Inferior parietal cortex (tissue), 1 donor: ENCODE measurements at regions not wholly inside any gene's neighbourhood (a gene's known extent, or its start where the extent isn't known, plus 50 kb on each side); places are given as distances from the start of the nearest gene placed in this dataset.
A peak's percentile ranks its signal among the peaks of the same experiment; 100 is the strongest.
"Not testable (repeated sequence)": the region's sequence is repeated elsewhere in the genome, so short reads cannot be mapped to it uniquely, and the experiment has no call there.

Source experiments
- DNase-seq: peaks from one replicate; pipeline ENCODE4 v3.0.0-alpha.2; 2016; ENCODE audit errors: extremely low spot score

GRCh38 chr6:170149681-170150589 is 140.9 kb downstream of the DLL1 start:
- DNase-seq = no peak

GRCh38 chr6:170148709-170149470 is 142.0 kb downstream of the DLL1 start:
- no peak for DNase-seq

- DNase-seq = no peak
These were observed 142.8 kb downstream of the DLL1 start for GRCh38 chr6:170147832-170148708.

DNA sequence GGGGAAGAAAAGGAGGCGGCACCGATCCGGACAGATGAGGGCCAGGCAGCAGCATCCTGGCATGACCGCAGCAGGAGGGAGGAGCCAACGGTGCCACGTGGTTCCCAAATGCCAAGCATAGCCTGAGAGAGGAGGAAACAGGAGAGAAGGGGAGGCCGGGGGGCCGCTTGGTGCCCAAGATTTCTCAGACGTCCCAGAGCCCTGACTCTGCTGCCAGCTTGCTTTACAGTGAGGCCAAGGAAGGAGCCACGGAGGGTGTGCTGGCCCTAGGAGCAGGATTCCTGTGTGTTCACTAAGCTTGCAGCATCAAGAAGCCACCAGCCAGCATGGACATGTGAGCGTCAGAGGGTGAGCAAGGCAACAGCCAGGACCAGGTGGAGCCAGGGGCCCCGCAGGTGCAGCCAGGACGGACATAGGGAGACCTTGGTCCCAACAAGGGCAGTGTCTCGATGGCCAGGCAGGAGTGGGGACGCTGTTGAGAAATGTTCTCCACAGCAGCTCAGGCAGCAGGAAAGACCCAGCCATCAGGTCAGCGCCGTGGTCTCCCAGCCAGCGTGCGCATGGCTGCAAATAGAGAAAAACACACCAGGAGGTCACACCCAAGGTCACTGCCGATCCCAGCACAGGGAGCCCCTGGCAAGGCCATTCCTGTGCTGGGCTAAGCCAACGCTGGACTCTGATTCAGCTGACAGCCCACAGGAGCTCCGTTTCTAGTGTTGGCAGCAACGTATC is 143.7 kb downstream of the DLL1 start:
- DNase-seq = peak; percentile 31

DNA sequence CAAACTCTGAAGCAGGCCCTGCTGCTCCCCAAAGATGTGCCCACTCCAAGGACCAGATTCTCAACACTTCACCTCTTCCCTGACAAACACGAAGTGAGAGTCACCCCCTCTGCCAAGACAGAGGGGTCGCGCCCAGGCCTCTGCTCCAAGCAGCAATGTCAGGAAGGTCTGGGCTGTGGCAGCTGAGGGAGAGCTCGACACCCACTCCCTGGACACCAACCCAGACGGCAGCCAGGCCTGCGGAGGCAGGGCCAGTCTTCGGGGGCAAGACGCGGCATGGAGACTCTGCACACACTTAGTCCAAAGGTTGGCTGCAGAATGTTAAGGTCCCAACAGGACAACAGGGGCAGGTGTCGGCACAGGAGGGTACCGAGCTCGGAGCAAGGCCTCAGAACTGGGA is 144.2 kb downstream of the DLL1 start:
- no peak for DNase-seq

DNA sequence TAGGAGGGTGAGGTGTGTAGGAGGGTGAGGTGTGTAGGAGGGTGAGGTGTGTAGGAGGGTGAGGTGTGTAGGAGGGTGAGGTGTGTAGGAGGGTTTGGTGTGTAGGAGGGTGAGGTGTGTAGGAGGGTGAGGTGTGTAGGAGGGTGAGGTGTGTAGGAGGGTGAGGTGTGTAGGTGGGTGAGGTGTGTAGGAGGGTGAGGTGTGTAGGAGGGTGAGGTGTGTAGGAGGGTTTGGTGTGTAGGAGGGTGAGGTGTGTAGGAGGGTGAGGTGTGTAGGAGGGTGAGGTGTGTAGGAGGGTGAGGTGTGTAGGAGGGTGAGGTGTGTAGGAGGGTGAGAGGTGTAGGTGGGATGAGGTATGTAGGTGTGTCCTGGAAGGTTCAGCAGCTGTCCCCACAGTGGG is 144.7 kb downstream of the DLL1 start:
- DNase-seq = not testable (repeated sequence)

- DNase-seq = not testable (repeated sequence)
These were observed 145.2 kb downstream of the DLL1 start for GRCh38 chr6:170145716-170146115.

DNA sequence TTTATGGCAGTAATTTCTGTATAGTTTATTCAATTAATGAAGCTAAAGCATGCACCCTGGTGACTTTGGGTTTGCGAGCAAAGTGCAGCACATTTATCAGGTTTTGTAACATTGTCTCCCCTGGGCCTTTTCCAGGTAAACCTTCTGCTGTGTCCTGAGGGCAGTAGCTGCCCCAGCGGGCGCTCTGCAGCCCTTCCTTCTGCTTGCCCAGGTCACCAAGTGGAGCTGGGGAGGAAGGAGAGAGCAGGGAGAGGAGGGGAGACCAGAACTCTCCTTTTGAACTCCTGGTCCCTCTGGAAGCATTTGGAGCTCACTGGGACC is 145.6 kb downstream of the DLL1 start:
- no peak for DNase-seq

DNA sequence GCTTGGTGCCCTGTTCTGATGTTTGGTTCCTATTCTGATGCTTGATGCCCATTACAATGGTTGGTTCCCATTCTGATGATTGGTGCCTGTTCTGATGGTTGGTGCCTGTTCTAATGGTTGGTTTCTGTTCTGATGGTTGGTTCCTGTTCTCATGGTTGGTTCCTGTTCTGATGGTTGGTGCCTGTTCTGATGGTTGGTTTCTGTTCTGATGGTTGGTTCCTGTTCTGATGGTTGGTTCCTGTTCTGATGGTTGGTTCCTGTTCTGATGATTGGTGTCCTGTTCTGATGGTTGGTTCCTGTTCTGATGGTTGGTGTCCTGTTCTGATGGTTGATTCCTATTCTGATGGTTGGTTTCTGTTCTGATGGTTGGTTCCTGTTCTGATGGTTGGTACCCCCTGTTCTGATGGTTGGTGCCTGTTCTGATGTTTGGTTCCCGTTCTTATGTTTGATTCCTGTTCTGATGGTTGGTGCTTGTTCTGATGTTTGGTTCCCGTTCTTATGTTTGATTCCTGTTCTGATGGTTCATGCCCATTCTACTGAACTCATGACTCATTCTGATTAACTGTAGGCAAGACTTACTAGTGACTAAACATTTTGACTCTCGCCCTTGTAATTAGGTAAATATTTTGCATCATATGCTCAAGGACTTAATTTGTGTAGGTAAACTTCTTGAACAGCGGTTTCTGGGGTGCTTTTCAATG is 146.2 kb downstream of the DLL1 start:
- DNase-seq = no peak

- DNase-seq = no peak
These were observed 147.3 kb downstream of the DLL1 start for GRCh38 chr6:170143401-170144150.

DNA sequence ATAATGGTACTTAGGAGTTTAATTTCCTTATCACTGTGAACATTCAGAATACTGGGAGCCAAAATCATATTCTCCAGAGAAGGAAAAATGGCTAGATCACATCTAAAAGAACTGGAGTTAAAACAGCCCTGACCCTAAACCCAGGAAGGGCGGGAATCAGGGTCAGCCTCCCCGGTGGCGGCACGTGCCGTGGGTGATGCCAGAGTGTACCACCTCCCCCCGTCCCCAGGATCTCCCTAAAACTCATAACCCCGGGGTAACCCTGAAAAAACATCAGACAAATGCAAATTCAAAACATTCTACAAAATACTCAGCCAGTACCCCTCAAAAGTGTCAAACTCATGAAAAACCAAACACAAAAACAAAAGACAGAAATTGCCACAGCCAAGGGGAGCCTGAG is 148.3 kb downstream of the DLL1 start:
- DNase-seq = no peak

DNA sequence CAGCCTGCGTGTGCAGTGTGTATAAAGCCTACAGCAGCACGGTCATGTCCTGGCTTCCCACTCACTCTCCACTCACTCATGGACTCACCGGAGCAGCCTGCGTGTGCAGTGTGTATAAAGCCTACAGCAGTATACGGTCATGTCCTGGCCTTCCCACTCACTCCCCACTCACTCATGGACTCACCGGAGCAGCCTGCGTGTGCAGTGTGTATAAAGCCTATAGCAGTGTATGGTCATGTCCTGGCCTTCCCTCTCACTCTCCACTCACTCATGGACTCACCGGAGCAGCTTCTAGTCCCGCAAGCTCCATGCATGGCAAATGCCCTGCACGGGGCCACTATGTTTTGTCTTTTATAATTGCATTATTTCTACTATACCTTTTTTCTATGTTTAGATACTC is 149.8 kb downstream of the DLL1 start:
- not testable (repeated sequence) for DNase-seq

DNA sequence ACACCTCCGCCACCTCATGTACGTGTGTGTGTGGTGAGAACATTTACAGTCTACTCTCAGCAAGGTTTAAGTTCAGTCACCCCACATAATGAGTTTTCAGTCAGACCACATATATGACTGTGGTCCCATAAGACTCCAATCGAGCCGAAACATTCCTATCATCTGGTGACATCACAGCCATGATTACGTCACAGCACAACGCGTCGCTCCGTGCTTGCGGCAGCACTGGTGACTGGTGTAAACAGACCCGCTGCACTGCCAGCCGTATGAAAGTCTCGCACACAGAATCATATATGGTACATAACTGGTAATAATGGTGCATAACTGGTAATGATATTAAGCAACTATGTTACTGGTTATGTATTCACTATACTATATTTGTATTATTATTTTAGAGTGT is 150.7 kb downstream of the DLL1 start:
- DNase-seq = no peak

GRCh38 chr6:170139531-170139930 is 151.3 kb downstream of the DLL1 start:
- no peak for DNase-seq

DNA sequence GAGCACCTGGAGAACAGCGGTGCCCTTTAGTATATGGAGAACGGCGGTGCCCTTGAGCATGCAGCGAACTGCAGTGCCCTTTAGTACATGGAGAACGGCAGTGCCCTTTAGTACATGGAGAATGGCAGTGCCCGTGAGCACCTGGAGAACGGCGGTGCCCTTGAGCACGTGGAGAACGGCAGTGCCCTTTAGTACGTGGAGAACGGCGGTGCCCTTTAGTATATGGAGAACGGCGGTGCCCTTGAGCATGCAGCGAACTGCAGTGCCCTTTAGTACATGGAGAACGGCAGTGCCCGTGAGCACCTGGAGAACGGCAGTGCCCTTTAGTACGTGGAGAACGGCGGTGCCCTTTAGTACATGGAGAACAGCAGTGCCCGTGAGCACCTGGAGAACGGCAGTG is 151.8 kb downstream of the DLL1 start:
- not testable (repeated sequence) for DNase-seq

DNA sequence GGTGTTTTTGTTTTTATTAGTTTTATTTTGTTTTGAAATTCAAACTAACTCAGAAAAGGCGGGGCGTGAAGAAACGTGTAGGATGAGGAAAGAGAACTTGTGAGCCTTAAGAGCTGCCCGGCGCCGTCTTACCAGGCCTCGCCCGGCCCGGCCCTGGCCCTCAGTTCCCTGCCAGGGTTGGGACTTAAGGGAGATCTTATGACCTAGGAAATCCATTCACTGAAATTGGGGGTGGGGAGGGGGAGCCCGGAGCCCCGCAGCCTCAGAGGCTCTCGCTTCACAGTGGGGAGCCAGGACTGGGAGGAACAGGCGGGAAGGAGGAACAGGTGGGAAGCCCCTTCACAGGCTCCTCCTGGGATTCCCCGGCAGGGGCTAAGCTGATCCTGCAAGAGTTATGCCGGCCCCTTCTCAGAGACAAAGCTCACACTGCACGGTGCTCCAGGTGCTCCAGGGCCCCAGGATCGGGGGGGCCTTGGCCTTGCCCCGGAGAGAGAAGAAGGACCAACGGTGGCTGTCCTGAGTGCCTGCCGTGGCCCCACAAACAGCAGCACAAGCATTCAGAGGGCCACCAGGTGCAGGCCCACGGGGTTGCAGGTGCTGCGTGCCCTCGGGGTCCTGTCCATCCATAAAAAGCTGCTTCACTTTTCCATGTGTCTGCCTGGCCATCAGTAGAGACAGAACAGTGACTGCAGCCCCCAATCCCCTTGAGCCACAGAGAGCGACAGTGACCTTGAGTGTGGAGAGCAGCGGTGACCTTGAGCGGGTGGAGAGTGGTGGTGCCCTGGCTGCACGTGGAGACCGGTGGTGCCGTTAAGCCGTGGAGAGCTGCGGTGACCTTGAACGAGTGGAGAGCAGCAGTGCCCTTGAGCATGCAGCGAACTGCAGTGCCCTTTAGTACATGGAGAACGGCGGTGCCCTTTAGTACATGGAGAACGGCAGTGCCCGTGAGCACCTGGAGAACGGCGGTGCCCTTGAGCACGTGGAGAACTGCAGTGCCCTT is 152.7 kb downstream of the DLL1 start:
- DNase-seq = no peak

- no peak for DNase-seq
These were observed 153.5 kb downstream of the DLL1 start for GRCh38 chr6:170137176-170137891.

DNA sequence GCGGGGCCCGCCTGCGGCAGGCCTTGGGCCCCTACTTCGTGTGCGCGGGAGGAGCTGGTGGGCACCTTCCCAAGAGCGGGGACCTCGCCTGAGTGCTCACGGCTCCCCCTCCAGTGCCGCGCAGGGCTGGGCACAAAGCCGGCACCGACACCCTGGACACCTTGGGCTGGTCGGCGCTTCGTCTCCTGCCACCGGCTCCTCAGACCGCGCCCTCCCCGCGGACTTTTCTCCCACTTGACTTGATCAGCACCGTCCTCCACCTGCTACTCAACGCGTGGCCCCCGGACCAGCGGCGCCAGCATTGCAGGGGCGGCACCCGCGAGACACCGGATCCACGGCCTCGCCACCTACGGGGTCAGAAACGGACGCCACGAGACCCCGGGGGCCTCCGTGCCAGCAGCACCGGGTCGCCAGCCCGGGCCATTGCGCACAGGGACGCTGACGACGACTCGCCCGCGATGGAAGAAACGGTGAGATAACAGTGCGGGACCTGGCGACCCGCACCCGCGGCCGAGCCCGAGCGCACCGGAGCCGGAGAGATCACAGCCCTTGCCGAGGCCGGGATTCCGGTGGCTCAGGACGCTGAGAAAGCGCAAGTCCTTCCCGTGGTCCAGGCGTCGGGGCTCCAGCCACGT is 154.2 kb downstream of the DLL1 start:
- no peak for DNase-seq
